Kidney epithelial cell (primary cell): ENCODE measurements at regions not wholly inside any gene's neighbourhood (a gene's known extent, or its start where the extent isn't known, plus 50 kb on each side); places are given as distances from the start of the nearest gene placed in this dataset.

Experiments used
- DNase-seq: peaks from one replicate; pipeline ENCODE4 v3.0.0-alpha.2; 2010; ENCODE audit warnings: low read depth
- H3K27me3 ChIP-seq: 2 replicates; pipeline ENCODE4 v1.6.0; 2011; ENCODE audit warnings: low read length; ENCODE audit not compliant: control insufficient read depth, insufficient read depth
- H3K36me3 ChIP-seq: 2 replicates; pipeline ENCODE4 v1.5.1; 2011; ENCODE audit warnings: low read length; ENCODE audit not compliant: control insufficient read depth, insufficient read depth
- H3K4me3 ChIP-seq: 2 replicates; pipeline ENCODE4 v1.5.1; 2011; ENCODE audit warnings: low read depth, mild to moderate bottlenecking, control low read depth, low read length
- CTCF ChIP-seq: IDR thresholded peaks from 2 replicates; pipeline ENCODE4 v1.5.1; 2011; ENCODE audit warnings: mild to moderate bottlenecking, moderate library complexity, low read length, control low read depth, inconsistent platforms; ENCODE audit not compliant: insufficient read depth, poor library complexity, severe bottlenecking

- Histone ChIP-seq H3K36me3 (no peaks in the 10 kb centered on the region), H3K4me3 (no peak overlapping the region), H3K27me3 (no peaks in the 10 kb centered on the region)
- no peak for DNase-seq
- TF ChIP-seq CTCF, result no peak
These were observed 173.0 kb downstream of the DDX1 start for GRCh38 chr2:15764683-15765011.

GRCh38 chr2:15765211-15765610, 173.5 kb downstream of the DDX1 start:
- no peaks in the 10 kb centered on the region for H3K36me3 ChIP-seq
- H3K27me3 ChIP-seq, result no peaks in the 10 kb centered on the region
- TF ChIP-seq CTCF, result no peak
- no peak overlapping the region for H3K4me3 ChIP-seq
- DNase-seq, result no peak

GRCh38 chr2:15765686-15766302, 174.1 kb downstream of the DDX1 start:
- TF ChIP-seq CTCF, result no peak
- no peaks in the 10 kb centered on the region for H3K27me3 ChIP-seq
- DNase-seq, result no peak
- H3K4me3 ChIP-seq, result no peak overlapping the region
- no peaks in the 10 kb centered on the region for H3K36me3 ChIP-seq

- no peak for TF ChIP-seq CTCF
- no peak for DNase-seq
- no peaks in the 10 kb centered on the region for H3K27me3 ChIP-seq
- H3K4me3 ChIP-seq, result no peak overlapping the region
- H3K36me3 ChIP-seq, result no peaks in the 10 kb centered on the region
These were observed 174.0 kb upstream of the MYCN start for GRCh38 chr2:15766303-15766861.

GRCh38 chr2:15766911-15767597, 173.3 kb upstream of the MYCN start:
- H3K36me3 ChIP-seq, result no peaks in the 10 kb centered on the region
- no peak for DNase-seq
- no peaks in the 10 kb centered on the region for H3K27me3 ChIP-seq
- no peak overlapping the region for H3K4me3 ChIP-seq
- TF ChIP-seq CTCF, result no peak

- no peak for DNase-seq
- no peaks in the 10 kb centered on the region for H3K36me3 ChIP-seq
- no peak for TF ChIP-seq CTCF
- H3K4me3 ChIP-seq, result no peak overlapping the region
- no peaks in the 10 kb centered on the region for H3K27me3 ChIP-seq
These were observed 172.7 kb upstream of the MYCN start for GRCh38 chr2:15767679-15768078.
